ENCODE measurements at regions not wholly inside any gene's neighbourhood (a gene's known extent, or its start where the extent isn't known, plus 50 kb on each side); places are given as distances from the start of the nearest gene placed in this dataset.

GRCh38 chr14:29217813-29218450, 451.3 kb downstream of the FOXG1 start:
- Mint-ChIP-seq H3K27ac (no peak overlapping the region), H3K27me3 (ENCODE audit: insufficient read depth) (no peaks in the 10 kb centered on the region), H3K9me3 (peaks cover 7% of the 10 kb centered on the region), H3K4me1 (ENCODE audit: low read depth) (no peaks in the 10 kb centered on the region), H3K4me3 (no peak overlapping the region), H3K36me3 (ENCODE audit: low read depth) (no peaks in the 10 kb centered on the region)
- no peak for DNase-seq (ENCODE audit: low spot score)
- intact Hi-C loops (cut with micrococcal nuclease), result no loop called here

- intact Hi-C loops (cut with micrococcal nuclease), result no loop called here
- DNase-seq (ENCODE audit: low spot score), result no peak
- no peak overlapping the region for H3K4me3 Mint-ChIP-seq
- H3K36me3 Mint-ChIP-seq (ENCODE audit: low read depth), result no peaks in the 10 kb centered on the region
- no peak overlapping the region for H3K27ac Mint-ChIP-seq
- H3K9me3 Mint-ChIP-seq, result peaks cover 11% of the 10 kb centered on the region
- no peaks in the 10 kb centered on the region for H3K4me1 Mint-ChIP-seq (ENCODE audit: low read depth)
- no peaks in the 10 kb centered on the region for H3K27me3 Mint-ChIP-seq (ENCODE audit: insufficient read depth)
These were observed 453.5 kb downstream of the FOXG1 start for GRCh38 chr14:29220072-29220471.

GRCh38 chr14:29220566-29220965, 454.0 kb downstream of the FOXG1 start:
- H3K27ac Mint-ChIP-seq, result no peak overlapping the region
- intact Hi-C loops (cut with micrococcal nuclease), result no loop called here
- no peaks in the 10 kb centered on the region for H3K4me1 Mint-ChIP-seq (ENCODE audit: low read depth)
- H3K27me3 Mint-ChIP-seq (ENCODE audit: insufficient read depth), result no peaks in the 10 kb centered on the region
- no peaks in the 10 kb centered on the region for H3K36me3 Mint-ChIP-seq (ENCODE audit: low read depth)
- no peak for DNase-seq (ENCODE audit: low spot score)
- H3K9me3 Mint-ChIP-seq, result peaks cover 11% of the 10 kb centered on the region
- no peak overlapping the region for H3K4me3 Mint-ChIP-seq

GRCh38 chr14:29222006-29222405, 455.4 kb downstream of the FOXG1 start:
- intact Hi-C loops (cut with micrococcal nuclease), result no loop called here
- Mint-ChIP-seq H3K4me3 (no peak overlapping the region), H3K27ac (no peak overlapping the region), H3K9me3 (peaks cover 11% of the 10 kb centered on the region), H3K4me1 (ENCODE audit: low read depth) (no peaks in the 10 kb centered on the region), H3K27me3 (ENCODE audit: insufficient read depth) (no peaks in the 10 kb centered on the region), H3K36me3 (ENCODE audit: low read depth) (no peaks in the 10 kb centered on the region)
- DNase-seq (ENCODE audit: low spot score), result no peak

- H3K27me3 Mint-ChIP-seq (ENCODE audit: insufficient read depth), result no peaks in the 10 kb centered on the region
- H3K4me1 Mint-ChIP-seq (ENCODE audit: low read depth), result no peaks in the 10 kb centered on the region
- no peaks in the 10 kb centered on the region for H3K36me3 Mint-ChIP-seq (ENCODE audit: low read depth)
- DNase-seq (ENCODE audit: low spot score), result no peak
- H3K9me3 Mint-ChIP-seq, result peaks cover 11% of the 10 kb centered on the region
- intact Hi-C loops (cut with micrococcal nuclease), result no loop called here
- H3K4me3 Mint-ChIP-seq, result no peak overlapping the region
- H3K27ac Mint-ChIP-seq, result no peak overlapping the region
These were observed 456.2 kb downstream of the FOXG1 start for GRCh38 chr14:29222671-29223268.

GRCh38 chr14:29223947-29224346, 457.4 kb downstream of the FOXG1 start:
- Mint-ChIP-seq H3K36me3 (ENCODE audit: low read depth) (no peaks in the 10 kb centered on the region), H3K4me3 (no peak overlapping the region), H3K27me3 (ENCODE audit: insufficient read depth) (no peaks in the 10 kb centered on the region), H3K27ac (no peak overlapping the region), H3K9me3 (peaks cover 8% of the 10 kb centered on the region), H3K4me1 (ENCODE audit: low read depth) (no peaks in the 10 kb centered on the region)
- intact Hi-C loops (cut with micrococcal nuclease), result no loop called here
- DNase-seq (ENCODE audit: low spot score), result no peak

GRCh38 chr14:29227631-29228030, 461.0 kb downstream of the FOXG1 start:
- DNase-seq (ENCODE audit: low spot score), result no peak
- Mint-ChIP-seq H3K27me3 (ENCODE audit: insufficient read depth) (no peaks in the 10 kb centered on the region), H3K36me3 (ENCODE audit: low read depth) (no peaks in the 10 kb centered on the region), H3K4me3 (no peak overlapping the region), H3K9me3 (peaks cover 8% of the 10 kb centered on the region), H3K4me1 (ENCODE audit: low read depth) (no peaks in the 10 kb centered on the region), H3K27ac (no peak overlapping the region)
- intact Hi-C loops (cut with micrococcal nuclease), result no loop called here

- no peaks in the 10 kb centered on the region for H3K36me3 Mint-ChIP-seq (ENCODE audit: low read depth)
- no peaks in the 10 kb centered on the region for H3K4me1 Mint-ChIP-seq (ENCODE audit: low read depth)
- H3K27ac Mint-ChIP-seq, result no peak overlapping the region
- intact Hi-C loops (cut with micrococcal nuclease), result no loop called here
- H3K4me3 Mint-ChIP-seq, result no peak overlapping the region
- H3K27me3 Mint-ChIP-seq (ENCODE audit: insufficient read depth), result no peaks in the 10 kb centered on the region
- no peak for DNase-seq (ENCODE audit: low spot score)
- peaks cover 3% of the 10 kb centered on the region for H3K9me3 Mint-ChIP-seq
These were observed 465.6 kb downstream of the FOXG1 start for GRCh38 chr14:29232153-29232552.

GRCh38 chr14:29232711-29233110, 466.1 kb downstream of the FOXG1 start:
- Mint-ChIP-seq H3K27me3 (ENCODE audit: insufficient read depth) (no peaks in the 10 kb centered on the region), H3K27ac (no peak overlapping the region), H3K36me3 (ENCODE audit: low read depth) (no peaks in the 10 kb centered on the region), H3K9me3 (peaks cover 3% of the 10 kb centered on the region), H3K4me3 (no peak overlapping the region), H3K4me1 (ENCODE audit: low read depth) (no peaks in the 10 kb centered on the region)
- no peak for DNase-seq (ENCODE audit: low spot score)
- intact Hi-C loops (cut with micrococcal nuclease), result no loop called here

- no peaks in the 10 kb centered on the region for H3K36me3 Mint-ChIP-seq (ENCODE audit: low read depth)
- intact Hi-C loops (cut with micrococcal nuclease), result no loop called here
- DNase-seq (ENCODE audit: low spot score), result no peak
- H3K27me3 Mint-ChIP-seq (ENCODE audit: insufficient read depth), result no peaks in the 10 kb centered on the region
- H3K9me3 Mint-ChIP-seq, result peaks cover 3% of the 10 kb centered on the region
- no peak overlapping the region for H3K4me3 Mint-ChIP-seq
- no peak overlapping the region for H3K27ac Mint-ChIP-seq
- no peaks in the 10 kb centered on the region for H3K4me1 Mint-ChIP-seq (ENCODE audit: low read depth)
These were observed 466.6 kb downstream of the FOXG1 start for GRCh38 chr14:29233188-29233587.

GRCh38 chr14:29235991-29236390, 469.4 kb downstream of the FOXG1 start:
- DNase-seq (ENCODE audit: low spot score), result no peak
- Mint-ChIP-seq H3K9me3 (peaks cover 3% of the 10 kb centered on the region), H3K36me3 (ENCODE audit: low read depth) (no peaks in the 10 kb centered on the region), H3K27ac (no peak overlapping the region), H3K4me3 (no peak overlapping the region), H3K4me1 (ENCODE audit: low read depth) (no peaks in the 10 kb centered on the region), H3K27me3 (ENCODE audit: insufficient read depth) (no peaks in the 10 kb centered on the region)
- intact Hi-C loops (cut with micrococcal nuclease), result no loop called here

GRCh38 chr14:29236401-29236800, 469.8 kb downstream of the FOXG1 start:
- DNase-seq (ENCODE audit: low spot score), result no peak
- Mint-ChIP-seq H3K27ac (no peak overlapping the region), H3K4me3 (no peak overlapping the region), H3K9me3 (no peaks in the 10 kb centered on the region), H3K4me1 (ENCODE audit: low read depth) (no peaks in the 10 kb centered on the region), H3K27me3 (ENCODE audit: insufficient read depth) (no peaks in the 10 kb centered on the region), H3K36me3 (ENCODE audit: low read depth) (no peaks in the 10 kb centered on the region)
- intact Hi-C loops (cut with micrococcal nuclease), result no loop called here

GRCh38 chr14:29236848-29237247, 470.3 kb downstream of the FOXG1 start:
- no peak overlapping the region for H3K4me3 Mint-ChIP-seq
- no peak for DNase-seq (ENCODE audit: low spot score)
- intact Hi-C loops (cut with micrococcal nuclease), result no loop called here
- H3K27me3 Mint-ChIP-seq (ENCODE audit: insufficient read depth), result no peaks in the 10 kb centered on the region
- no peaks in the 10 kb centered on the region for H3K36me3 Mint-ChIP-seq (ENCODE audit: low read depth)
- H3K4me1 Mint-ChIP-seq (ENCODE audit: low read depth), result no peaks in the 10 kb centered on the region
- no peaks in the 10 kb centered on the region for H3K9me3 Mint-ChIP-seq
- H3K27ac Mint-ChIP-seq, result no peak overlapping the region

GRCh38 chr14:29240066-29240465, 473.5 kb downstream of the FOXG1 start:
- DNase-seq (ENCODE audit: low spot score), result no peak
- intact Hi-C loops (cut with micrococcal nuclease), result no loop called here
- no peak overlapping the region for H3K27ac Mint-ChIP-seq

More at GRCh38 chr14:29240066-29240465, 473.5 kb downstream of the FOXG1 start:
- Mint-ChIP-seq H3K36me3 (ENCODE audit: low read depth) (no peaks in the 10 kb centered on the region), H3K9me3 (peaks cover 8% of the 10 kb centered on the region), H3K4me1 (ENCODE audit: low read depth) (no peaks in the 10 kb centered on the region), H3K27me3 (ENCODE audit: insufficient read depth) (no peaks in the 10 kb centered on the region), H3K4me3 (no peak overlapping the region)

Measured in activated T-helper 1 cell treated with anti-CD3 and anti-CD28 coated beads, Interleukin-12 subunit alpha, Interleukin-12 subunit beta, Interleukin-2, Interleukin-4 antibody, amounts not matched to agents 30 ng/mL and 10 ng/mL and 1 ng/mL, durations not matched to agents 14 hours and 24 hours and 36 hours (primary cell).